ENCODE measurements at regions not wholly inside any gene's neighbourhood (a gene's known extent, or its start where the extent isn't known, plus 50 kb on each side); places are given as distances from the start of the nearest gene placed in this dataset.

GRCh38 chr4:154973244-154974035, 192.4 kb downstream of the RBM46 start:
- TF ChIP-seq EZH2 (IDR thresholded peaks at IDR 0.05) (no peak), CTCF (IDR thresholded peaks at IDR 0.05) (no peak)
